NCI-H524 treated with DMSO at 0.1 percent for 48 hours (cell line): ENCODE measurements at regions not wholly inside any gene's neighbourhood (a gene's known extent, or its start where the extent isn't known, plus 50 kb on each side); places are given as distances from the start of the nearest gene placed in this dataset.

ENCODE experiments used
- DNase-seq: peaks from one replicate; lab custom pipeline; 2025; lab: John Stamatoyannopoulos, UW

DNA sequence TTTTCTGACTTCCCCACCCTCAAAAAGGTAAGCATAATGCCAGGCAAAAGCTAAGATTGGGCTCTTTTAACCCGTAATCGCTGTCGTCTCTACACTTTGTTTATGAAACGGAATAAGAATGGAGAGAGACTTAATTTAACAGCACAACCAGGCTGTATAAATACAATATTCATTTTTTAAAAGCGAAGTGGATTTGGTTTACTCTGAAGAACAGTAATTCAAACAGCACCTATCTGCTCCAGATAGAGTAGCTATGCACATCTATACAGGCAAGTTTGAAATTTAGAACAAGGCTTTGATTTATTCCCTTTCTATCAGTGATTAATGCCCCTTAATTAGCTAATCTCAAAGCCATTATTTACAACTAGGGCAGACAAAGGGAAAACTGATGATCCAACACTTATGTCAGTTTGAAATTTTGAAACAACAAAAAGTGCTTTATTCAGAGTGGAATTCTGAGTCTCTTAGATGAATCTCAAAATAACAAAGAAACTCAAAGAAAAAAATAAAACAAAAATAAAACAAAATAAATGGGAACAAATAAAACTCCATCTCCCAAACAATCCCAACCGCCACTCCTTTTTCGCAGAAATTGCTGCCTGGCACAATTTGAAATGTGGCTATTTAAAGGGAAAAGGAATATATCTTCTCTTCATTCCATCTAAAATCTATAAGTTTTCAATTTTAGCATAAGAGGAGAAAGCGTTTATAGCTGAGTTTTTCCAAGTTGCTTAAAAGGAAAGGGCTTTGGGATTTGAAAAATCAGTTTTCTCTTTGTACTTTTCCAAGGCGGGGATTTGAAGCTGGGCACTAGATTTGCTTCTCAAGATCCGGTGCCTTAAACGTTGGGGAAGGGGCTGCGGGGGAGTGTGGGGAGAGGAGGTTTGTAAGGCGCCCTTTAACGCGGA is 298.6 kb downstream of the PARP8 start:
- DNase-seq = no peak

DNA sequence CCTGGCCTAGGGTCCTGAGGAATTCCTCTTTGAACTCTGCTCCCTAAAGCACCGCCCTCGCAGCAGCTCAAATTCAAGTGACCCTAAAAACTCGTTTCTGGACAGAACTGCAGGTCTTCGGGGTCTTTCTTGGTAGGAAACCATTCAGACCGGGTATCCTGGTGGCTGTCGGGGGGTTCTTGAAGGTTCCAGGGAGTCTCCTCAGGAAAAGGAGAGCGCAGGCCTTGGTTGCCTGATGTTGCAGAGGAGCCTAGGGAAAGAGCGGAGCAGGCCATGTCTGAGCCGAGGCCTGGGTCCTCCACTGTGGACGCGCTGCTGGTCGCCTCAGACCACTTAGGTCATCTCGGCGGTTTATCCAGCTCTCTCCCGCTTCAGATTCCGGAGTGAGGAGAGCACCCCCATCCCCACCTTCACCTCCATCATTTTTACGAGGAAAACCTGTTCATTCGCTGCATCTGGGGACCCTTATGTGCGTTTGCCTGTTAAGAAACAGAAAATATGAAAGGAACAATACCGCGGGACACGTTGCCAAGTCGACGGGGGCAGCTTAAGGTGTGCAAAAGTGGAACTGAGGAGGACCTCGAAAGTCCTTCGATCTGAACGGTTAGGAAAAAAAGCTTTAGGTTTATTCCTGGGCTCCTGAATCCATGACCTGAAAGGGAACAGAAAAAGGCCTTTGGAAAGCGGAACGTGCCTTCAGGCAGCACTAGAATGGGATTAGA is 299.4 kb downstream of the PARP8 start:
- no peak for DNase-seq

DNA sequence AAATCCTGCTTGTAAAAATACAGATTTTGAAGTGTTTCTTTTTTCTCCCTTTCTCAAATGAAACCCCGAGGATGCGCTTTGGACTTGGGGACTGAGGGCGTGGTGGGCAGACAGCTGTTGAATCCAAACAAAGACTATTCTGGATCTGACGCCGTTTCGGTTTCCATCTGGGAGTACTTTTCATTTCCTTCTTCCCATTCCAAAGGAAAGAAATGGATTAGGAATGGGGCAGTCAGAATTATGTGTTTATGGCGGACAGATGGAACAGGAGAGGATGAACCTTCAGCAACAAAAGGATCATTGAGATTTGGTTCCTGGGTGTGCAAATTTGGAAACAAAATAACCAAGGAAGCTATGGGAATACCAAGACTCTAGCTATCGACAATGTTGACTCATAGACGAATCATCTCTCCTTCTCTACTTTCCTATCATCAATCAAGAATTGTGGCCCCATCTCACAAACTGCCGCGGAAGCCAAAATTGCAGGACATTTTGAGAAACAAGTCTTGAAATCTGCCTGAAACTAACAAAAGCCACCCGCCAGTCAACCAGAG is 300.6 kb downstream of the PARP8 start:
- DNase-seq = no peak

DNA sequence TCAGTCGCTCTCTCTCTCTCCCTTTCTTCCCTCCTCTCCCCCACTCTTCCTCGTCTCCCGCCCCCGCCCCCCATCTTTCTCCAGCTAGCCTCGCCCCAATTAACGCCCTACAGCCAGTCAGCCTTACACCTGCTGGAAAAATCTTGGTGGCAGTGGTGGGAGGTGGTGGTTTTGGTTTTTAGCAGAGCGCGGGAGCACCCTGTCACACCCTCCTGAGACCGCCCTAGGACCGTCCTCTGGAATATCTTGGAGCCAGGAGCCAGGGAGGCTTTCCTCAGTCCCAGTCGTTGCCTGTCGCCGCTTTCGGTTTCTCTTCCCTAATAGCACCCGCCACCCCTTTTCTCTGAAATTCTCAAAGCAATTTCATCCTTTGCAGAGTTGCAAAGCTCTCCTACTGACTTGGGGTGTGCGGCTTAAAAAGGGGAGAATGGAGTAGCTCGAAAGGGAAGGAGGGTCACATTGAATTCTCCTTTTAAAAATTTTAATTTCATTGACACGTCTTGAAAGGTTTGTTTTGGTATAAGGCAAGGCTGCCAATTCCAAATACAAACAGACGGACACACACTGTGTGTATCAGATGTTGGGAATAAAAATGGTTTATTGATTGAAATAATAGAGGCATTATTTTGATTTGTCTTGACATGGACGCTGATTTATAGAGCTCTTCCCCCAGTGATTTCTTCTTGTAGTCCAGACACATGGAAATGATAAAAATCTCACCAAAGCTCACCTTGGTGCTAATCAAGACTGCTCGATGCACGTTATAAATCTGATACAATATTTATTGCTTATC is 301.3 kb downstream of the PARP8 start:
- peak; percentile 18 for DNase-seq

DNA sequence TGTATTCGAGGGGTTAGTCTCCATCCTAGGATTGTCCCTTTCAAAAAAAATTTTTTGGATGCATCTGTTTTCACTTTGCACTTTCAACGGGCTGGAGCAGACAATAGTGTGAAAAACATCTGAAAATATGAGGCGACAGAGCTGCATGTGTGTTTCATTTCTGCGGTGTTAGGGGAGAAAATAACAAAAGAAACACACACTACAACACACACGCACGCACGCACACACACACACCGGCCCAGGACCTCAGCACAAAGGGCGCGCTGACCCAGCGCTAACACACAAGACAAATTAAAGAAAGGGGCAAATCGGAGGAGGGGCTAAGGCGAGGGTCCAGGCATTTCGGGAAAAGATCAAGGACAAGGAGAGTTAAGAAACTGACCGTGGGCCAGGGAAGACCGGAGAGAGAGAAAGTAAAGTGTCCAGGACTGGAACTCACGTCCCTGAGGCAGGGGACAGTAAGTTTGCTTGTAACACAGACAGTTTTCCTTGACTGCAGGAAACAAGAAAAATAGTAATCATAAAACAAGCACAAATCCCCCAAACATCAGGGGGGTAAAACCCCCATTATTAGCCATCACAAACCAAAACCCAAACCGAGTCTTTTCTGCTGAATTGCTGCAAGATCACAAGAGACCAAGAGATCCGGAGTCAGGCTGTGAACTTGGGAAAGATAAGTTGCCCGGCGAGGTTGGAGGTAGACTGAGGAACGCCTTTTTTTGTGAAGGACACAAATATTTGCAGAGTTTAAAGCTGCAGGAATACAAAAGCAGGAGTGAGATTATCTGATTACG is 302.1 kb downstream of the PARP8 start:
- DNase-seq = no peak

DNA sequence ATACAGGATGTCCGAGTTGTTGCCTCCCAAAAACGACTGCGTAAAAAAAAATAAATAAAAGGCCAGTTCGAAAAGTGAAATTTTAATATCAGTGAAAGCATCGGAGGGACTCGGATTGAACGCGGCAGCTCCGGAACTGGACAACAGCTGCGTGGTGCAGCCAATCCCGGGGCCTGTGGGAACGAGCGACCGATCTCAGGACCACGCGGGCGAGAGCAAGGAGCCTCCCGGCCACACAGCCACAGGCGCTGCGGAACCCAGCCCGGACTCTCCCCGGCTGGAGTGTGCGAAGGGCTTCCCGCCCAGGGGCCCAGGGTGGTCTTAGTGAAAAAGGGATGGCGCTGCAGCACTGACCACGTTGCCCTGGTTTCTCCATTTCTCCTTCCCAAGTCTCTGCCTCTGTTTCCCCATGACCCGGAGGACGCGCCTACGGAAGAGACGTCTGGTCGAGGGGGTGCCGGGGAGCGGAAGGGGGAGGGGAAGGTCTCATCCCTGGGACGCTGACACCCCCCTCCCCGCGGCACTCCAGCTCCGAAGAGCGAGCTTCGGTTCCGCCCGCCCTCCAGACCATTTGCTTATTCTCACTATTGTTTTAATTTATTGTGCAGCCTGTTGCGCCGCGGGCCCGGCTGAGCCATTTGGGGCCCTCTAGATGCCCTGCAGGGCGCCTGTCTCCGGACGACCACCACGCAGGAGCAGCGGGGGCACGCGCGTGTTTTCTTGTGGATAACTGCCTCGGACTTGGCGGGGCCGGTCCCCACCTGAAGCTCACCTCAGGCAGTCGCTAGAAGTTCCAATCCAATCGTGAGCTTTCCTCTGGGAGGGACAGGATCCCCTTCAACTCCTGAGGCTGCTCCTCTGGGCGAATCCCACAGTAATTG is 303.0 kb downstream of the PARP8 start:
- peak; percentile 33 for DNase-seq

DNA sequence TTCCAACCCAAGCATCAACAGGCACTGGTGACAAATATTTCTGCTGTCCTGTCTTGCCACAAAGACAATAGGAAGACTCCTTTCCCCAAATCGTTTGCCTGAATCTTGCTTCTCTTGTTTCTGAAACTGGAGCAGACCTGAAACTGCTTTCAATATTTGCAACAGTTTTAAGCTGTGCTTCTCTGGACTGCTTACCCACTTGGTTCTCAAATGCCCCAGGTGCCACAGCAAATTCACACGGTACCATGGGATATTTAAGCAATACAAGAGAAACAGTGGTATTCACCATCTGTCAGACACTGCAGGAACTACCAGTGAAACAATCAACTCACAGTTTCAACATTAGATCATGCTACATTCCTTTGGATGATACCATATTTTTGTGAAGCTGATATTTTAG is 309.4 kb downstream of the PARP8 start:
- no peak for DNase-seq

DNA sequence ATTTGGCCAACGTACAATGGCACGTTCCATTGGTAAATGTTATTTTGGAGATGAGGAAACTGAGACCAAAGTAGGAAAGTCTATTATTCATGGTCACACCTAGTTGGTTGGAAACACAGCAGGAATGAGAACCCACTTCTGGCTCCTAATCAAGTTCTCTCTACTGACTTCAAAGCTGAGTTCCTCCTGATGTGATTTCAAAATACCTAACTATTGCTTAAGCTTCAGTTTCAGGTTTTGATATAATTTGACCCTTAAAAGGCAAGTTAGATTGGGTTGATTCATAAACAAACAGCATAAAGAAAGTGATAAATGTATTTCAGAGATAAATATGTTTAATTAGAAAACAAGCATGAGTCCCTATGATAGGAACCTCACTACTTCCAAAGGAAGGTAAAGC is 312.5 kb downstream of the PARP8 start:
- no peak for DNase-seq

DNA sequence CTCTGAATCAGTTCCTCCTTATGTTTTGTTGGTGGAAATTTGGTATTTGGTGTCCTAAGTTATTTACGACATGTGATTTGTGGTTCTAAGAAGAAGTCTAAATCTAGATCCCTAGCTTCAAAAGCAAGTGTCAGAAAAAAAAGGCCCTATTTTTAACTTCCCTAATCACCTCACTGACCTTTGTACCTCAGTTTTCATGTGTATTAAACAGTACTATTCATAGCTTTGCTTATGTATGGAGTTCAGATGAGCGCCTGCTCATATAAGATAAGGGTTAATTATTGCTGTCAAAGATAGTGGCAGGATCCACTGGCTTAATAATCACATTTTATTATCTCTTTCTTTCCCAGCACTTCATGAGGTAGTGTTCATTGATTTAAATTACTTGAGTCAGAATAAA is 318.2 kb downstream of the PARP8 start:
- no peak for DNase-seq

DNA sequence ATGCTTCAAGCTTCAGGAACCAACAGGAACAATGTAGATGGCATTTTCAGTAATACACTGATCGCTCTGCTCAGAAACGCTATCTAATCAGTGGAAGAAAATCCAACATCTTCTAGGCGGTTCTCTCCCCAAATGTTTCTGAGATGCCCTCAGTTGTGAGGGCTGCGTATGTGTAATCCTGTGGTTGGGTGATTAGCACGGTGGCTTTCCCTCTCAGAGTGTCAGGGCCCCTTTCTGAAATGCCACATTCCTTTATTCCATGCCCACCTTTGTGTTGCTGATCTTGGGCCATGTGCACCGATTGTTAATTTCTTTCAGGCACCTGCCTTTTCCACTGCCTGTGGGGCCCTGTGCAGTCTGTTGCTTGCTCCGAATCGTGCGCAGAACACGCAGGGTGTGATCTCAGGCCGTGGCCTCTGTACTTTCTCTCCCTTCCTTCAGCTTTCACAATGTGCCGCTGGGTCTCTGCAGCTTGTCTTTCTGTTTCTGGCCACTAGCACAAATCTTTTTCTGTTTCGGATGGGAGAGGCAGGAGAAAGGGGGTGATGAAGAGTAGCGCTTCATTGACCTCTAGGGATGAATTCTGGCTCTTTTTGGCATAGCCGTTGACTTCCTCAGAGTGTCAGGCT is 324.0 kb downstream of the PARP8 start:
- no peak for DNase-seq

DNA sequence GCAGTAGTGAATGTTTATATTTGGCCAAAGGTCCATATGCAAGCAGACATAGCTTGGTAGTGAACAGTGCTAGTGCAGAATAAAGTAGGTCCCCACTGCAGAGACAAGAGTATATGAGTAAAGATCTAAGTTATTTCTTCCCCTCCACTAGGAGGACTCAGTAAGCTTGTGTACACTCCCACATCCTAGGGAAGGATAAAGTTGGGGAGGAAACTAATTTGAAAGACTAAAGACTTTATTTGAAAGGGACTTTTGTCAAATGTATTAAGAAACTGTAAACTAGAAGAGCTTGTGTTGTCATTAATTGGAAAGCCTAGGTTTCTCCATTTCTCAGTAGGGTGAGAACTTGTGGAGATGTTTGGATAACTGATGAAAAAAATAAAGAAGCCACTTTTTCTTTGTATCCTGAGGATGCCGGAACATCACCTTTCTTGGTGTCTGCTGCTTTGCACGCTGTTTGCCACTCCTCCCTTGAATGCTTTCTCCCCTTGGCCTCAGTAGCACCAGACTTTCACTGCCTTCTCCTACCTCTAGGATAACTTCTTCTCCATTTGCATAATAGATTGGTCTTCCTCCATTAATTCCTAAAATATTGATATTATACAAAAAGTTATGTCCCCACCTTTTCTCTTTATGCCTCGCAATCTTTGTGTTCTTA is 329.0 kb downstream of the PARP8 start:
- no peak for DNase-seq

DNA sequence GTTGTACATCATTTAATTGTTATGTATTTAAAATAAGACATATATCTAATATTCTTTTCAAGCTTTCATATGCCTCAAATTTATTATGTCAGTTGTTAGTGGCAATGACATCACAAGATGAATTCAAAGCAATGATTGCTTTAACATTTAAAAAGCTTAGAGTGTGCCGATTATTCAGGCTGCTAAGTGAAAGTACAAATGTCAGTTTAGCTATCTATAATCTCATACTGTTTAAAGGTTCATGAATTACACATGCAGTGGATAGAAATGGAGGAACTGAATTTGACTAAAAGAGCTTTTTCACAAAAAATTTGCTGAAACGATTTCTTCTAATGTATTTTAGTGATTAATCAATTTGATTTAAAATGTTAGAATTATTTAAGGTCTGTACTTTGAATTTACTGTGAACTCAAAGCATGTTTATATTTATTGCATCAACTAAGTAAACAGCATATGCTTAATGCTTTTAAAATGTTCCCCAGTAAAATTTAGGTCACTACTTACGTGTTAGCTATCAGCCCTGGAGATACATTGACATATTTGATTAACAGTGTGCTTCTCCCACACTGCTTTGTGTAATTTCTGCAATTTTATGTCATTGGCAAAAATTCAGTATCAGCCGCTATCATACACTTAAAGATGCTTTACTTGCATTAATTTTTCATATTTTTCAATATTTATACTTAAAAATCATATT is 334.9 kb downstream of the PARP8 start:
- no peak for DNase-seq

DNA sequence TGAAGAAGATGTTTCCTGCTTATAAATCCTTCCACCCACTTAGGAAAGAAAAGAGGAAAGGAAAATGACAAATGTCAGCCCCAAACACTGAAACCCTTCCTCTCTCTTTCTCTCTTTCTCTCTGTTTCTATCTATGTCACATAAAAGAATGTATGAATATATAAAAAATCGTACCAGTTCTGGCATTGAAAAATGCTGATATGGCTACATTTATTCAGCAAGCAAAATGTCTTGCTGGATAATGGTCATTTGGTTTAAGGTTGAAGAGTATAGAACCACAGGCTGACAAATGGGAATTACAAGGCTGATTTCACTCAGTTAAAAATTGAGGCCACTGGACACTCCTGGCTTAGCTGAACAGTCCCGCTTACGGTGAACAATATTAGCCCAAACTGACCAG is 335.9 kb downstream of the PARP8 start:
- DNase-seq = no peak

DNA sequence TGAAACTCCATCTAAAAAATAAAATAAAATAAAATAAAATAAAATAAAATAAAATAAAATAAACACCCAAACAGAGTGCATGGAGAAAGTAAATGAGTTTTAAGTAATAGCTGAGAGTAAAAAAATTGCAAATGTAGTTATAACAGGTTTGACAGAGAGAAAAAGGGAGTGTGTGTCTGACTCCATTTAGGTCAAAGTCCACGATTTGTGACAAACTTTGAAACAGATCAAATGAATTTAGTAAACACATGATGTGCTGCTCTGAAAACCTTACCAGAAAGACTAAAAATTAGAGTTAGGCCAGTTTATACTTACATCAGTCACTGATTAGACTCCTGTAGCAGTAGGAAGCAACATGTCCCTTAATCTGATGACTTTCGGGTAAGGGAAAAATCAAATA is 346.6 kb downstream of the PARP8 start:
- no peak for DNase-seq

DNA sequence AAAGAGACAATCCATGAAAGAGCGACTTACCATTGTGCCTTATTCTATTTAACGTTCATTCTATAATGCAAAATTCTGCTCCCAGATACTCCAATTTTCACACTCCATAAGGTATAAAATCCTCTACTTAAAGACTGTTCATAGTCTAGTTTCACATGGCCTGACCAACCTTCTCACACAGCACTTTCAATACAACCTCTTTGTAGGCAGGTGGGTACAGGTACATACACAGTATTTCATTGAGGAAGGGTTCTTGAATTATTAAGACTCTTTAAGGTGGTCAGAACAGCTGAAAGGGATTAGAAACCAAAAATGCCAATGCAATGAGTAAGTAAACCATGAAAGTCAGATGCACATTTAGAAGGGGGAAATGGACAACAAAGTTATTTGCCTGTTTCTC is 352.0 kb downstream of the PARP8 start:
- no peak for DNase-seq

DNA sequence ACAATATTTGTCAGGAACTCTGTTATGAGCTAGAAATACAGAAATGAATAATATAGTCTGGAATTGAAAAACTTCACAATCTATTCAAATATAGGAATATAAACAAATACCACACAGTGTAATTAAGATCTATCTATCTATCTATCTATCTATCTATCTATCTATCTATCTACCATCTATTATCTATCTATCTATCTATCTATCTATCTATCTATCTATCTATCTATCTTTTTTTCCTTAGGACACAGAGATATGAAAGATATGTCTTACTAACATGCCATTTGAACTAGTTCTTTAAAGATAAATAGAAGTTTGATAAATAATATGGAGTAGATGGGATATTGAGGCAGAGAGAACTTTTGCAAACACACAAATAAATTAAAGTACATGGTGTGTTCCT is 357.8 kb downstream of the PARP8 start:
- no peak for DNase-seq

DNA sequence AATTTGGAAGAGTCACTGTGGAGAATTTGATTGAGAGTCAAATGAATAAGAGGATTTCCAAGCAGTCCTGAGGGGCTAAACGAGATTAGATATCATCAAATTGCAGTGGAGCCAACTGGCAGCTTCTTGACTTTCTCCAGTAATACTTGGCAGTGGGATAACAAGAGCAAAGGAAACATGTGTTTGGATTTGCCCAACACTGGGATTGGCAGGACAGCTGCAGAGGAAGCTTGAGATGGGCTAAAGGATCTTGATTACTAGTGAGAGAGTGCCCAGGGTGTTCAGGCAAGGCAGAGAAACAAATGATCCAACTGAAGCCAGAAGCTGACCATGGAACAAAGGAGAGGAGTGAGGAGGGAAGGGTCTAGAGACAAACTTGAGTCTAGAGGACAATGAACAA is 356.0 kb upstream of the ISL1 start:
- peak; percentile 40 for DNase-seq

DNA sequence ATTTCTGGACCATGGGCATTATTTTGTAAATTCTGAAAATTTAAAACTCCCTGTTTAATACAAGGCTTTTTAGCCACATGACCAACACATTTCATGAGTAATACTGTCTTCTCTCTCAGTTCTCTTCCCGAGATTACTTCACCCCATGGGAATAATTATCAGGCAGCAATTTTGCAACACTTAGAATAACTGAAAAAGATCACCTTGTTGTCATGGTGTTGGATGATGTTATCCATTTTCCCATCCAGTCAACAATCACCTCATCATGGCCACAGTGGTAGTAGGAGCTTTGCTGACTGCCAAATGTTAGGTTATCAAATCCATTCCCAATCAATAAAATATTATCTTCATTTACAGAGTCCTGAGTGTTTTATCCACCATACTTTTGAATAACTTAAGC is 354.9 kb upstream of the ISL1 start:
- no peak for DNase-seq

DNA sequence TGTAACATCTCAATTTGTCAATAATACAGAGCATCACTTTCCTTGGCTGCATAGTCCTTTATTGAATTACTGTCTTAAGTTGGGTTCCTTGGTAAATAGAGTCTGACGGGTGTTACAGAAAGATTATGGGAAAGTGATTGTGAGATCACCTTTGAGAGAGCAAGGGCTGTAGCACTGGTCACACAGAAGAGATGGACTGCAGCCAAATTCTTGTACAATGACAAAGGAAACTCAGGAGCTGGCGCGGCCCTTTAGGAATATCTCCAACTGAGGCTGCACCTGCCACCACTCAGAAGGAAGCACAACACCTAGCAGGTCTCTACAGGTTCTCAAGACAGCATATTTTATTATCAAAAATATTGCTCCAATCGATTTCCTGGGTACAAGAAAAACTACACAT is 350.0 kb upstream of the ISL1 start:
- DNase-seq = no peak
